ENCODE measurements at regions not wholly inside any gene's neighbourhood (a gene's known extent, or its start where the extent isn't known, plus 50 kb on each side); places are given as distances from the start of the nearest gene placed in this dataset.
A peak's percentile ranks its signal among the peaks of the same experiment; 100 is the strongest.
"Not testable (repeated sequence)": the region's sequence is repeated elsewhere in the genome, so short reads cannot be mapped to it uniquely, and the experiment has no call there.

DNA sequence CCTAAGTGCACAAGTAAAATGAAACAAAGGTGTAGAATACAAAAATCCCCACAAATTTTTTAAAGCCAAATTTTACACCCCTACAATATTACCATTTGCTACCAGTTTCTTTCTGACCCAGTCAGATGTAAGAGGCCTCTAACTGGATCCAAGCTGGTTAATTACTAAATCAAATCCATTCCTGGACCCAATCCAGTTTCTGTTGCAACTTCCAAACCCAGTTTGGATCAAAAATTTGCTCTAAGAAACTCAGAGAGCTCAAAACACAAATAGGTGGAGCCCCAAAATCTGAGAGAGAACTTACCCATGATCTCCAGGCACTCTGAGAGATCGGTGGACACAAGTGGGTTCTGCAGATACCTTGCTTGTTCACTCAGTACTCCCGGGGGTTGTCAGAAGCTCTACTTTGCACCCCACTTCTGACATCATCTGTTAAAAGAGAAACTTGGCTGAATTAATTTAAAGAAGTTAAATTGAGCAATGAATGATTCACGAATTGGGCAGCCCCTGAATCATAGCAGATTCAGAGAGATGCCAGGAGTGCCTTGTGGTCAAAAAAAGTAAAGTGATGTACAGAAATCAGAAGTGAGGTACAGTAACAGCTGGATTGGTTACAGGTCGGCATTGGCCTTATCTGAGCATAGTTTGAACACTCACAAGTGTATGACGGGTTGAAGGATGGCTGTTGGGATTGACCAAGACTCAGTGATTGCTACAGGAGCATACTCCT lies 448.0 kb downstream of the KCNT2 start:
- DNase-seq (ENCODE audit: low read depth) = peak; percentile 95

DNA sequence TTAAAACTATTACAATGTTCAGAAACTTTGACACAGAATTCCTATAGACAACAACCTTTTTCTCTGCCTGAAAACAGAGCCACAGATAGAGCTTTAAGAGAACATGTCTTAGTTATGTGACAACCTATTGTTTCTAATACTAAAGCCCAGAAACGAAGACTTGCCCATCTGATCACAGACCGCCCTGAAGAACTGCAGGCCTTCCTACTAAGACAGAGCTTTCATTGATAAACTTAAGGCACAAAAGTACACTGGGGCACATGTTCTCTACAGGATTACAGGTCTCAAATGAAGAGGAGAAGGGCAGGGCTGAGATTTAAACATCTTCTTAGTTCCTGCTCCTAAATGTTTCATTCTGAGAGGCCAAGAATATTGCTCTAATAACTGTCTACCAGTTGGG lies 452.7 kb downstream of the KCNT2 start:
- DNase-seq (ENCODE audit: low read depth) = no peak

DNA sequence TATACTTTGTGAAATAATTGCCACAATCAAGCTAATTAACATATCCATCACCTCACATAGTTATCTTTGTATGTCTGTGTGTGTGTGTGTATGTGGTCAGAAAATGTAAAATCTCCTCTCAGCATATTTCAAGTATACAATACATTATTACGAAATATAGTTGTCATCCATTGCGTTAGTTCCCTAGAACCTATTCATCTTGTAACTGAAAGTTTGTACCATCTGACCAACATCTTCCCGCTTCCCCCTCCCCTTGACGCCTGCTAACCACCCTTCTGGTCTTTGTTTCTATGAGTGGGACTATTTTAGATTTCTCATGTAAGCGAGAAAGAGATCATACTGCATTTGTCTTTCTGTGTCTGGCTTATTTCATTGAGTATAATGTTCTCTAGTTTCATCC lies 455.3 kb downstream of the KCNT2 start:
- peak; percentile 45 for DNase-seq (ENCODE audit: low read depth)

DNA sequence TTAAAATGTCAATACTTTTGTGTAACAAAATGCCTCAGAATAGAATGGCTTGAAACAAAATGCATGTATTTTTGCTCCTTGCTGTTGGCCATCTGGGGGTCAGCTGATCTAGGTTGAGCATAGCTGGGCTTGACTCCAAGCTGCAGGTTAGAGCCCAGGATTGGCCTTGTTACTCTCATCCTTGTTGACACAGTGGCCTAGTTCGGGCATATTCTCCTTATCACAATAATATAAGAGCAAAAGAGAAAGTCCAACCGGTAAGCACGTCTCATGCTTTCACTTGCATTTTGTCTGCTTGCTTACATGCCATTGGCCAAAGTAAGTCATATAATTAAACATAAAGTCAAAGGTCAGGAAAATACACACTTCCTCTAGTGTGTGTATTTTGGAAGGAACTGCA lies 456.2 kb downstream of the KCNT2 start:
- no peak for DNase-seq (ENCODE audit: low read depth)

DNA sequence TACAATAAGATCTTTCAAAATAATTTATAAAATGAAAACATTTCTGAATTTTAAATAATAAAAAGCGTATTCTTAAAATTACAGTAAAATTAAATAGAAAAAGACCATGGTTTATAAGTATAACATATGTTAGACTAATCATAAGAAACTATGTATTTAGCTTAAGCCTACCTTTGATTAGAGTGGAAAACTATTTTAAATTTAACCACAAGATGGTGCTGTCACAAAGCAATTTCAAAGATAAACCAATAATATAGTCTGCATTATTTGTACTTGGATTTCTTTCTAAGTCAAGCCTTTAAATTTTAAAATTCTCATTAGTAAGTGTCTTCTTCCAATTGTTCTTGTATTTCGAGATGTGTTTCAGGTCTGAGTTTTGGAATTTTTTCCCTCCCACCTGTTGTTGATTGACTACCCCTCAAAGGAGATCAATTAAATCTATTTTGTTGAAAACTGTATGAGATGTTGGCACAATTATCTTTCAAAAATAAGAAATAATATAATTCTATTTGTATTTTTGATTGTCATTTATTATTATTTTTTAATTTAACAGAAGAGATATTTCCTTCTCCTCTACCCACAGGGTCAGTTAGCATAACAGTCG lies 459.8 kb downstream of the KCNT2 start:
- DNase-seq (ENCODE audit: low read depth) = peak; percentile 45

DNA sequence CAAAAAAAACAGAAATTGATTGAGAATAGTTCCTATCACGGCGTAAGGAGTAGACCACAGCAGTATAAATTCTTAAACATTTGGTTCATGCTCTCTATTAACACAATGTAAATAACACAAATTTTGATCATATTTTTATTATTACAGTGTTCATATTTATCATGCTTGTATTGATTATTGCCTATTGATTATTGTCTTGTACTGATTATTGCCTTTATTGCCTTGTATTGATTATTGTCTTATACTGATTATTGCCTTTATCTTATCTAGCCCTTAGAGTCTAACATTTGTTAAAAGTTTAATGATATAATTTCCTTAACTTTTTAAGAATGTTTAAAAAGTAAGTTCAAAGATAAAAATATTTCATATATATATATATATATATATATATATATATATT lies 460.7 kb downstream of the KCNT2 start:
- no peak for DNase-seq (ENCODE audit: low read depth)

DNA sequence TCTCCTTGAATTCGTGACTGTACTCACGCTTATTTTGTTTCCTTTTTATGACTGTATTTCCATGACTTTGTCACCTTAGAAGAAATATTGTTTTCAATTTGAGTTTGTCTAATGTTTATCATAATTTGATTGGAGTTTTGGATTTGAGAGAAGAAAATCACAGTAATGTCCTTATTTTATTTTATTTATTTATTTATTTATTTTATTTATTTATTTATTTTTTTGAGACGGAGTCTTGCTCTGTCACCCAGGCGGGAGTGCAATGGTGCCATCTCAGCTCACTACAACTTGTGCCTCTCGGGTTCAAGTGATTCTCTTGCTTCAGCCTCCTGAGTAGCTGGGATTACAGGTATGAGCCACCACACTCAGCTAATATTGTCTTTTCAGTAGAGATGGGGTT lies 463.1 kb downstream of the KCNT2 start:
- not testable (repeated sequence) for DNase-seq (ENCODE audit: low read depth)

DNA sequence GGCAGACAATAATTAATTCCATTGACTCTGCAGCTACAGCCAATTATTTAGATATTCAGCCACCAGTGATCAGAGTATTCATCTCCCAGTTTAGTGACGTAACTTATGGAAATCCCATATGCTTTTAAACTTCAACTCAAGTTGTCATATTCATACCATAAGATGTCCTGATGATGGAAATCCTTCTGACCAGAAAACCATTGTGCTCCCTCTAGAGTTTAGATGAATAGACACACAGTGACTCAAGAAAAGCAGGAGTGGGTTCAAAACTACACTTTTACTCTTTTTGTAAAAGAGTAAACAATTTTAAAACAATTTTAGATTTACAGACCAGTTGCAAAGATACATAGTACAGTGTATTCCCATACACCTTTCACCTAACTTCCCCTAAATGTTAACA lies 463.7 kb downstream of the KCNT2 start:
- no peak for DNase-seq (ENCODE audit: low read depth)

DNA sequence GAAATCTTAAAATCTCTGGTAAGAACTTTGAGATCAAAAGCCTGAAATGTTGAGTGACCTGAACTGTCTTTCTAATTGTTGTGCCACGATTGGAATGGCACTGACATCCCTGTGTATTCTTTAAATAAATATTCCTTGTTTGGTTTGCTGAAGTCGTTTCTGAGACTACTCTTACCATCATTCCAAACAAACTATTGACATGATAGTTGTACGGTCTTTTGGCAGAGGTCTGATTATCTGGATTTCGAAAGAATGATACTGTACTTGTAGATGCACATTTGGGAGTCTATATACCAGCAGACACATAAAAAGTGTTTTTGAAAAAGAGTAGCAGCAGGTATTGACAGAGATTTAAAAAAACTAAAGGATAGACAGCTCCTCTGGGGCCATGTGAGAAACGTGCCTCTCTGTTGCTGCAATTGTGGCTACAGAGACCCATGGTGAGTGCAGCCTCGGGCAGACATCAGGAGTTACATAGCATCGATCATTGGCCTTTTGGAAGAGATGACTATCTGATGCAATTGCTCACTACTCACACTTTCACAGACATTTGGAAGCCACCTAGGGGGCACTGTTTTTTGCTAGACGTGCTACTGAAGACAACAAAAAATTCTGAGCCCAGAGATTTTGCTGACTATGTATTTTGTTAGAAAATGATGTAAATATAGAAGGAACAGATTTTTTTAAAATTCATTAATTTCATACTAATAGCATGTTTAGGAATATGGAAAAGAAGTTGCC lies 464.5 kb downstream of the KCNT2 start:
- no peak for DNase-seq (ENCODE audit: low read depth)

DNA sequence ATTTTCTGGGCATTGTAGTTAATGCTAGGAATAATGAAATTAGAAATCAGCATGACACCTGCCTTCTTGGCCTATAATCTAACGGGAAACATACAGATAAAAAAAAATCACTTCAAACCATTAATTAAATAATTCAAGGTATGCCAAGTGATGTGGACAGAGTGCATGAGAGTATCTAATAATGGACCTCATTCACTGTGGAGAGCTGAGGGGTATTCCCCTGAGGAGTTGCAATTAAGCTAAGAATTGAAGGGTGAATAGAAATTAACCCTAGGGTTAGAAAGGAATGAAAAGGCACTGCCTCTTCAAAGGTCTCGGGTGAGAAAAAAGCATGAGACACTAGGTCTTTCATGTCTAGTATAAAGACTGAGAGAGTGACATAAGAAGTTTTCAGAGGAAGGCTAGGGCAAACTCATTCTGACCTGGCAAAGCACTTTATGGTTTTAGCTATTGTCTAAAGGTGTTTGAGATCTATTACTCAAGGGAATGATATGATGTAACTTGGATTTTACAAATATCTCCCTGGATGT lies 466.1 kb downstream of the KCNT2 start:
- no peak for DNase-seq (ENCODE audit: low read depth)

DNA sequence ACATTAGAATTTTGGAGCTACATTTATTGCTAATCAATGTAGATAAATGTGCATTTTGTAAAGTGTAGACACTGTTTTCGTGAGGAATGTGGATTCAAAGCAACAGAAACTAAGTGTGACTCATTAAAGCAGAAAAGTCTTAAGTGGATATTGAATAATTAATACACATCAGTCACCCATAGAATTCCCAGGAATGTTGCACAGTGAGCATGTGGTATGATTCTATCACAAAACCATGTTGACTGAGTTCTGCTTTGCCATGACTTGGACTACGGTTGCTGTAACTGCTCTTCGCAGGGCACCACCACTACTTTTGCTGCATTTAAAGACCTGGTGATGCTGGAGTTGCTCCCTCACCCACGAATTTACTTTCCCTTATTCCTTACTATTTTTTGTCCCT lies 471.8 kb downstream of the KCNT2 start:
- no peak for DNase-seq (ENCODE audit: low read depth)

DNA sequence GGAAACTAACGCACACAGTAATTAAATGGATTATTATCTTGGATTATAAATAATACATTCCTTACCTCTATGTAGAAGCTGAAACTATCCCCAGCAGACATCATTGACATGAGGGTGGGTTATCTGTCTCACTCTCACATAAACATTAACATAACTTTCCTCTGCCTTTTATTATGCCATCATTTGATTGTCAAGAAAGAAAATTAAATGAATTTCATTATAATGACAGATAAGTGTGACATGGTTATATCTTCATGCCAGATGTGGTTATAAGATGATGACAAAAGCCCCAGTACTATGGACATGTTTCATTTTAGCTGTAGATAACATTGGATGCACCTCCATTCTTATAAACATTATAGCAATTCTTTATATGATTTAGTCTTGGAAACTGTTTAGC lies 476.5 kb downstream of the KCNT2 start:
- DNase-seq (ENCODE audit: low read depth) = no peak

DNA sequence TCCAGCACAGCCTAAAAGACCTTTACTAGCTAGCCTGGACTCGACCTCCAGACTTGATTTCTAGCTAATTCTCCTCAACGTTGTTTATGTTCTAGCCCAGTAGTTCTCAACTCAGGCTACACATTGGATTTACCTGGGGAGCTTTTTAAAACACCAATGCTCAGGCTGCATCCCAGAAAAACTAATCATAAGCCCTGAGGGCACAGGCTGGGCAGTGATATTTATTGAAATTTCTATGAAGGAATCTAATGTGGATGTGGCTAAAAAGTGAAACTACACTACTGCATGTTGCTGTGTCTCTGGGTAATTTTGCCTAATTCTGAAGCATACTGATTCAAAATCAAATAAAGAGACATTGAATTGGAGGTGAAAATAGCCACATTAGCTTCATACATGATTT lies 479.4 kb downstream of the KCNT2 start:
- no peak for DNase-seq (ENCODE audit: low read depth)

DNA sequence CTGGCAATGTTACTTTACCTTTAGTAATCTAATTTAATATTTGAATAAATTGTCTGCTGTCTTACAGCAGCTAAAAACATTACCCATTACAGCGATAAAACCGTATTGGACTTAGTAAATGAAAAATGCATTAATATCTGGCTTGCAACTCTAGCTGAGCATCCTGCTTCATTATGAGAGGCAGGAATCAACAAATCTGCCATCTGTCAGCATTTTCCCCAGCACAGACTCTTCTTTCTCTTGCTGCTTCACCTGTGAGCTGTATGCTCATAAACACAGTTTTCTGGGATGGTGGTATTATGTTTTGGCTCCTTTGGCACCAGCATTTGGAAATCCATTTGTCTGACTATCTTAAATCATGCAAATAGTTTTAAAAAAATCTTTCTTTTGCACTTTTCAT lies 487.1 kb downstream of the KCNT2 start:
- no peak for DNase-seq (ENCODE audit: low read depth)

DNA sequence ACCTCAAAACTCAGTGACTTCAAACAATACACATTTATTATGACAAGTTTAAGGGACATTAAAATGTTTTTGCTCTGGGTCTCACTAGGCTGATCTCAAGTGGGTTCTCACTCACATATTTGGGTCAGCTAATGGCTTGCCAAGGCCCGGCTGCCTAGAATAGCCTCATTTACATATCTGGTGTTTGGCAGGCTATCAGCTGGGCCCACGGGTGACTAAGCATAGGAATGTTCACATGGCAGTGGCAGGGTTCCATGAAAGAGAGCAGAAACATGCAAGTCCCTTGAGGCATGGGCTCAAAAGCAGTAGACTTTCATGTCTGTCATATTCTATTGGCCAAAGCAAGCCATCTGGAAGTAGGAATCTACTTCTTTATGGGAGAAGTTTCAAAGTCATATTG lies 492.6 kb downstream of the KCNT2 start:
- peak; percentile 30 for DNase-seq (ENCODE audit: low read depth)

DNA sequence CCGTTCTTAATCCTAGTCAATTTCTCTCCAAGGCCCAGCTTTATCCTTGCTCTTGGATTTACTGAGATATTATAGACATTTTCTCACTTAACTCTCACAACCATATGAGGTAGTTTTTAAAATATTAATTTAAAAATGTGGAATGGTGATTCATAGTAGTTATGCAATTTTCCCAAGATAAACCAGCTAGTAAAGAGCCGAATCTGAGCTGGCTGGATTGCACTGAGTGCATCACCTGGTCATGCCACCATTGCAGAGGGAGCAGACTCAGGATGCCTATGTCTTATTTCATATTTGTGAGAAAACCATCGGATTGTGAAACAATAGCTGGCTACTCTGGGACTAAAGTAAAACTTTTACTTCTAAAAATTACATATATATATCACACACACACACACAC lies 494.0 kb downstream of the KCNT2 start:
- peak; percentile 68 for DNase-seq (ENCODE audit: low read depth)

DNA sequence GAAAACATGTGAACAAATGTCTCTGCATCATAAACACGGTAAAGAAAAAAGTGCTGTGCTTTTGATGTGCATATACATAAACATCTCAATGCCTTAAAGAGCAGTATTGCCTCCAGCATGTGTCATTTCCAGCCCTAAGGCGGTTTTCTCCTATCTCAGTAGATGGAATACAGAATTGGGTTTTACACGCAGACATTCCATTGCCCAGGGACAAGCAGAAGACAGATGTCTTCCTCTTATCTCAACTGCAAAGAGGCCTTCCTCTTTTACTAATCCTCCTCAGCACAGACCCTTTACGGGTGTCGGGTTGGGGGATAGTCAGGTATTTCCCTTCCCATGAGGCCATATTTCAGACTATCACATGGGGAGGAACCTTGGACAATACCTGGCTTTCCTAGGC lies 499.2 kb downstream of the KCNT2 start:
- not testable (repeated sequence) for DNase-seq (ENCODE audit: low read depth)

DNA sequence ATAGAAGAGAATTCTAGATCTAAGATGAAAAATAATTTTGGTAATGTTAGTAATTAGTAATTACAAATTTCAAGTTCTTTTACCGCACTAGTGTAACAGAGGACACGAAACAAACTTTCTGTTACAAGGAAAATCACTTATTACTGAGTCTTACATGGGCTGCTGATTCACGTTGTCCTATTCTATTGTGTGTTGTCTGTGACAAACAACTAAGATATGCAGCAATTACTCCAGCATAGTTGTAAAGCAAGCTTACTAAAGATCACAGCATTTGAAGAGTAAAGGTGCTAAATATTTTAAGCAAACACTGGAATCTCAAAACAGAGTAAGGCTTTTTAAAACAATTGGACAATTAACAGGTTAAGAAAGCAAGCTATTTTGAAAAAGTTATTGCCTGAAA lies 502.3 kb downstream of the KCNT2 start:
- DNase-seq (ENCODE audit: low read depth) = peak; percentile 0

DNA sequence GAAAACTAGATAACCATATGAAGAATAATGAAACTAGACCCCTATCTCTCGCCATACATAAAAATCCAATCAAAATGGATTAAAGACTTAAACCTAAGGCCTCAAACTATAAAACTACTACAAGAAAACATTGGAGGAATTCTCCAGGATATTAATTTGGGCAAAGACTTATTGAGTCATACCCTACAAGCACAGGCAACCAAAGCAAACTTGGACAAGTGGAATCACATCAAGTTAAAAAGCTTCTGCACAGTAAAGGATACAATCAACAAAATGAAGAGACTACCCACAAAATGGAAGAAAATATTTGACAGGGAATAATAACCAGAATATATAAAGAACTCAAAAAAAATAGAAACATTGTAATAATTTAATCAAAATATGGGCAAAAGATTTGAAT lies 505.4 kb downstream of the KCNT2 start:
- no peak for DNase-seq (ENCODE audit: low read depth)

DNA sequence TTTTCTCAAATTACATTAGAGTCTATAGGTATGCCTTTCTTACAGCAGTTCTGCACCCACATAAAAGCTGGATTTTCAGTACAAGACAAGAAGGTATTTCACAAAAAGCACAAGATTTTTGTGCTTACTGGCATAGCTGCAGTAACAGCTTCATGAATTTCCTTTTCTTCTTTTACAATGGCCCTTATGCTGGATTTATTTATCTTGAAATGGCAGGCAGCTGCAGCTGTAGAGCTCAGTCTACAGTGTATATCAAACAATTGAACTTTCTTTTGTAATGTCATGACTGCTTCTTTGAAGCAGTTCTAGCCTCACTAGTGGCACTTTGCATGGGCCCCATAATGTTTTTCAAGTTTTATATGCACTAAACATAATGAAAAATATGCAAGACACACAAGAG lies 510.2 kb downstream of the KCNT2 start:
- no peak for DNase-seq (ENCODE audit: low read depth)

DNA sequence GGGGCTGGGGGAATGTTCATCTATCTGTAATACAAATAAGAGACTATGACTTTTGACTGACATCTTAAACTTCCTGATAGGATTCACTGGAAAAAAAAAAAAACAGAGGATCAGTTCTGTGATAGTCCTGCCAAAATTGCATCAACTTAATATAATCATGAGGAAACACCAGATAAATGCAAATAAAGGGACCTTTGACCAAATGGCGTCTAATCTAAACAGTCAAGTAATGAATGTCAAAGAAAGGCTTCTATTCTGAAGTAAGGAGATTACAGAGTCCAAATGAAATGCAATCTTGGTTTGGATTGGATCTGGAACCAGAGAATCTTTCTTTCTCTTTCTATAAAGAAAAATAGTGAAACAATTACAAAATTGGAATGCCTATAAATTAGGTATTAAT lies 513.4 kb downstream of the KCNT2 start:
- DNase-seq (ENCODE audit: low read depth) = no peak

DNA sequence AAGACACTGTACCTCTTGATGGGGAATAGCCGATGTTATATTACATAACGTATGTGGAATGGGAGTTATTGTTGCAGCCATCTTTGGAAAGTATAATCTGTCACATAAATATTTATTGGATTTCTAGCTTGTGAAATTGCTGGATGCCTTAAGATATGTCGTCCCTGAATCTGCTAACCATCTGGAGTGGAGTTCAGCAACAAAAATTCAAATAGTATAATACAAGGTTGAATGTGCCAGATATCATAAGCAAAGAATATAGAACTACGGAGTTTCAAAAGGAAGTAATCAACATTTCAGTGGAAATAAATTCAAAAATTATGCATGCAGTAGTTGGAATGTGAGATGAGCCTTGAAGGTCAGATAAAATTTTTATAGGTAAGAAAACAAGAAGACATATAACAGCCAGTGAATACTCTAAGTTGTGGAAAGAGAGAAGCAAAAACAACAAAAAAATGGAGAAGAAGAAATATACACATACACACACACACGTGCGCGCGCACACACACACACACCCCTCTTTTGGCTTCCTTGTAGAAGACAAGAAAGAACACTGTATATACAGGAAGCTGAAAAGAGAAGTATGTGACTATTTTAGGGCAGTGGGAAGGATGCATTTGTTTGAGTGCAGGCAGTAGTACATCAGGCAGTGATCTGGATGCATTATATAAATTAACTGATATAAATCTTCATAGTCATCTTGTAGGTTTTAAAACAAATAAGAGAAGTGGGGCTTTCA lies 516.7 kb downstream of the KCNT2 start:
- no peak for DNase-seq (ENCODE audit: low read depth)

DNA sequence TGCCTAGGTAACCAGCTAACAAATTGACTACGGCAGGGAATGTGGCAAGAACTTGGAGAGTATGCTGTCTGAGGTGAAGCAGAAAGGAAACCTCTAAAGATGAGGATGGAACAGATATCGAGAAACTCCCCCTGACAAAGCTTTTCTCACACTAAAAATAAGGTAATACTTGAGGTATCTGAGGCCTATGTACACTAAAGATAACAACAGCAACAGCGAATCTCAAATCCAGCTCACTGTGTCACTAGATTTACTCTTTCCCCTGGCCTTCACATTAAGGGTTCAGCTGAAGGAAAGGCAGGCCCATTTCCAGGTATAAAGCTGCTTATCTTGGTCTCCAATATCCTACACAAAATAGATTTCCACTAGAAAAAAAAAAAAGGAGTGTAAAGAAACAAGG lies 518.0 kb downstream of the KCNT2 start:
- no peak for DNase-seq (ENCODE audit: low read depth)
